GM21825 (cell line): ENCODE measurements at regions not wholly inside any gene's neighbourhood (a gene's known extent, or its start where the extent isn't known, plus 50 kb on each side); places are given as distances from the start of the nearest gene placed in this dataset.
"Not testable (repeated sequence)": the region's sequence is repeated elsewhere in the genome, so short reads cannot be mapped to it uniquely, and the experiment has no call there.

Experiments used
- ATAC-seq: cut with Tn5 transposase; IDR thresholded peaks from one replicate; pipeline ENCODE4 v1.9.1; 2021; ENCODE audit warnings: mild to moderate bottlenecking, moderate library complexity; ENCODE audit not compliant: unreplicated experiment

DNA sequence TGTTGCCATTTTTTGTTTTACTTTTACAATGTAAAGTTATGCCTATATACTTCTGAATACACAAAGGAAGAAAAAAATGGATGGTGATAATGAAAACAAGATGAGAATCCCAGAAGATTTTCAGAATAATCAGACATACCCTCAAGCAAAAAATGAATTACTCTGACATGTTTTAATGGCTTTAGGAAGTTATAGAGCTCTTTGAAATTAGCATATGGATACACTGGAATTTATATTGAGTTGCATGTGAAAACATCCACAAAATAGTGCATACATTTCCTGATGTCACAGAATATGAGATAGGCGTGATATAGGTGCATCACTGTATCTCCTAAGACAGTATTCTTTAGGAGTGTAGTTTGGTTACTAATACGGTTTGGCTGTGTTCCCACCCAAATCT, 351.3 kb downstream of the SLC7A11 start:
- no peak for ATAC-seq

DNA sequence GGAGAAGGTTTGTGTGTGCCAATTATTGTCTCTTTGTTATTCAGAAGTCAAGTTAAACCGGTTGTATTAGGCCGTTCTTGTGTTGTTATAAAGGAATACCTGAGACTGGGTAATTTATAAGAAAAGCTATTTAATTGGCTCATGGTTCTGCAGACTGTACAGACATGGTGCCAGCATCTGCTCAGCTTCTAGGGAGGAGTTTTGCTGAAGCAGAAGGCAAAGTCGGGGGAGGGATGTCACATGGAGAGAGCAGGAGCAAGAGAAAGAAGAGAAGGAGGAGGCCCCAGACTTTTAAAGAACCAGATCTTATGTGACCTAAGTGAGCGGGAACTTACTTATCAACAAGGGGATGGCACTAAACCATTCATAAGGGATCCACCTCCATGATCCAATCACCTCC, 349.3 kb upstream of the PCDH18 start:
- no peak for ATAC-seq

- not testable (repeated sequence) for ATAC-seq
Measured at GRCh38 chr4:137868067-137868466, 335.8 kb upstream of the PCDH18 start.

DNA sequence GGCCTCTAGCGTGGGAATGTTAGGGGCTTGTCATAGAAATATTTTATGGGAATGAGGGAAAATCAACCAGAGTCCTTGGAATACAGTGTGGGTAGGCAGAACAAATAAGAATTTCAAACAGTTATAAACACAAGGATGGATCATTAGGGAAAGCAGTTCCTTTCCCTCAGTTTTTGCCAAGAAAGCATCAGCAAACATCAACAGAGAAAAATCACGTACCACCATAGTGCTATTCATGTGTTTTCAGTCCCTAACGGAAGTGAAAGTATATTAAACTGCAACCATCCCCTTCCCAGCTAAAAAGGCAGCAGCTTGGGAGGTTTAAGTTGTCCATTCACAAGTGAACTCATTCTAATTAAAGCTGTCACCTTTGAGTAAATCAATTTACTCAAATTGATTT, 334.4 kb upstream of the PCDH18 start:
- ATAC-seq: no peak

DNA sequence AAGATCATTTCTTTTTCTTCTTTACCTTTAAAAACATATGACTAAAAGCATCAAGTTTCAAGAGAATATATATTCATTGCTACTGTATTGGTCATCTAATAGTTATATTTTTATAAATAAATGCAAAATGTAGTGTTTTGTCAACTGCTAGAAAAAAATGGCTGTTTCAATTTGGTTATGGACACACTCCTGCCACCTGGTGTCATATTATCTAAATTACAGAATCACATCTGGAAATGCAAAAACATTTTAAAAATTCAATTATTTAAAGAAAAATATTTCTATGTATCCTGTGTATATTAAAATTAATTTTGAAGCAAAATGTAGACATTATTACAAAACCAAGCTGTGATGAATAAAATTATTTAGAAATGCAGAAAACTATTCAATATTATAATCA, 329.4 kb upstream of the PCDH18 start:
- ATAC-seq: no peak

- no peak for ATAC-seq
Measured at GRCh38 chr4:137853424-137853823, 321.1 kb upstream of the PCDH18 start.

GRCh38 chr4:137852326-137852725, 320.0 kb upstream of the PCDH18 start:
- ATAC-seq: no peak

DNA sequence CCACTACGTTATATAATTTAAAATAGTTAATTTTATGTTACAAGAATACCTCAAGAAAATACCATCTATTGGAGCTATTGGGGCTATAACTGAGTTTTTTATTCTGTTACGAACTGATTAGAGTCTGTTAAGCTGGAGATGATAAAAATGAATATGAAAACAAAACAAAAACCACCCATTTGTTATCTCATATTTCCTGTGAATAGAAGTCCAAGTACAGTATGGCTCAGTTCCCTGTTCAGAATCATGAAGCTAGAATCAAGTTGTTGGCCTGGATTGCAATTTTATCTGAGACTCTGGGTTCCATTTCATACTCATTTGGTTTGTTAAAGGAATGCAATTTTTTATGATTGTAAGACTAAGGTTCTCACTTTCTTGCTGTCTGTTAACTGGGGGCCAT, 319.1 kb upstream of the PCDH18 start:
- no peak for ATAC-seq

- ATAC-seq: not testable (repeated sequence)
Measured at GRCh38 chr4:137827945-137828344, 295.7 kb upstream of the PCDH18 start.

GRCh38 chr4:137825505-137825904, 293.2 kb upstream of the PCDH18 start:
- no peak for ATAC-seq

DNA sequence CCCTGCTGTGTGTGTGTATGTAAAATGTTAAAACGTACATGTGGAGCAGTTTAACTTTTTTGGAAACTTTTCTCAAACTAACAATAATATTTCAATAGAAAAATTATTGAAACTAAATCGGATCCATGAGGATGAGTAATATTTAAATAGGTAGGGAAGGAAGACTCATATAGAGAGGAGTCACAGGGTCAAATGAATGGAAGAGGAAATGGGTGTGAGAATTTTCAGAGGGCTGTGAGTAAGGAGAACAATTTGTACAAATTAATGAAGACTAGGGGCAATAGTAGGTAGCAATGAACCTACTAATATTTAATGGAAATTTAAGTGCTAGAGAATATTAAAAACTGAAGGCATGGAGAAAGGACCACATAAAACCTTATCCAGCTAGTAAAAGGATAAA, 290.7 kb upstream of the PCDH18 start:
- ATAC-seq: no peak

DNA sequence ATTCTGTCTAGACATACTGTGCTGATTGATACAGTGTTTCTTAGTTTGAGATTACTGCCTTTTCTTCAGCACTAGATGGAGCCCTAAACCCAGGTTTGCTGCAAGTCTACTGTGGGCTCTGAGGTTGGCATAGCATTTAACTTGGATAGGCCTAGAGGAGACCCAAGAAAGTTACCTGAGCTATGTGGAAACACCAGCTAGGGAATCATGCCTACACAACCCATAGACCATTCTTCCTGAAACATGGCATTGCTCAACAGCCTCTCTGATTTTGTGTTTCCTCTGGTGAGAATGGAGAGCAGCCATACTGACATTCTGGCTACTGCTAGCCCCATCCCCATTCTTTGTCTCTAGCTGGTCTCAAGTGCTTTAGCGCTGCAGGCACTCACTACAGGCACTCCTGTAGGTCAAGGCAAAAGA, 287.7 kb upstream of the PCDH18 start:
- ATAC-seq: peak; percentile 83

DNA sequence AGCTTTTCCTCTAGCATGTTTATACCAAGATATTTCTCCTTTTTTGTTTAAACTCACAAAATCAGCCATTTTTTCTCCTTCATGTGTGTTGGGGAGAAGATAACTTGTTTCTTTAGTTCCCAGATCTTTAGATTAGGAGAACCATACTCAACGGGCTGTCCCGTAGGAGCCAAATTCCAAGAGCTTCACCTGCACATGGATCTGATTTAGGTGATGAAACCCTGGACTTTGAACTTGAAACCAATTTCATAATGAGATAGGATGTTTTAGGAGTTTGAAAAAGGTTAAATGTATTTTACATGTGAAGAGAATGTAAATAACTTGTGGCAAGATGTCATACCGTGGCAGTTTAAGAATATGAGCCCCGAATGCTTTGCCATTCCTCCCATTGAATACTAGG, 280.0 kb upstream of the PCDH18 start:
- ATAC-seq: no peak

DNA sequence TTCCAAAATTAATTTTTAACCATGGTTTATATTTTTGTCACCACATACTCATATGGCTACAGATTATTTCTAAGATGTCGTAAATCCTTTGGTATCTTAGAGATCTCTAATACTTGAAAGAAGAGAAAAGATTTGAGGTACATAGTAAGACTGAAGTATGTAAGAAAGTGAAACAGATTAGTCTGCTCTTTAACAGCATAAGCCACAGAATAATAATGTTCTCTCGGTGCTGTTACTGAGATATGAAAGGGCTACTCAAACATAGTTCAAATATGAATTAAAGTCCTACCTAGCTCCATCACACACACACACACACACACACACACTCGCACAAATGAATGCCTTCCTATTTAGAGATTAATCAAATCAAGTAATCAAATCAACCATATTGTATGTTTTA, 274.1 kb upstream of the PCDH18 start:
- no peak for ATAC-seq

GRCh38 chr4:137804906-137805495, 272.7 kb upstream of the PCDH18 start:
- ATAC-seq: no peak

- no peak for ATAC-seq
Measured at GRCh38 chr4:137800861-137801260, 268.6 kb upstream of the PCDH18 start.

- ATAC-seq: no peak
Measured at GRCh38 chr4:137794764-137795254, 262.5 kb upstream of the PCDH18 start.

GRCh38 chr4:137789263-137789662, 257.0 kb upstream of the PCDH18 start:
- not testable (repeated sequence) for ATAC-seq

- ATAC-seq: not testable (repeated sequence)
Measured at GRCh38 chr4:137783923-137784322, 251.6 kb upstream of the PCDH18 start.

DNA sequence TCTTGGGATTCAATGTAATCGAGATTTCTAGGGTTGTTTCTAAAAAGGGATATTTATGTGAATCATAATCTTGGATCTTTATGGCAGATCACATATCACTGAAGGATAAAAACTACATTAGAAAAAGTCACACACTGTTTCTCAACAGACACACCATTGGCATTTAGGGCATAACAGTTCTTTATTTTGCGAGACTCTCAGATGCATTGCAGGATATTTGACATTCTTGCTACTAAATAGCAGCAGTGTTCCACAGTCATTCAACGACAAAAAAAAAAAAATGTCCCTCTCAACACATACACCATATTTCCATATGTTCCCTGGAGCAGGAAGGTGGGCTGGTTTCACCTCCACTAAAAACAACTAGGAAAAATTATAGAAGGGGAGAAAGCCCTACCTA, 243.4 kb upstream of the PCDH18 start:
- no peak for ATAC-seq

DNA sequence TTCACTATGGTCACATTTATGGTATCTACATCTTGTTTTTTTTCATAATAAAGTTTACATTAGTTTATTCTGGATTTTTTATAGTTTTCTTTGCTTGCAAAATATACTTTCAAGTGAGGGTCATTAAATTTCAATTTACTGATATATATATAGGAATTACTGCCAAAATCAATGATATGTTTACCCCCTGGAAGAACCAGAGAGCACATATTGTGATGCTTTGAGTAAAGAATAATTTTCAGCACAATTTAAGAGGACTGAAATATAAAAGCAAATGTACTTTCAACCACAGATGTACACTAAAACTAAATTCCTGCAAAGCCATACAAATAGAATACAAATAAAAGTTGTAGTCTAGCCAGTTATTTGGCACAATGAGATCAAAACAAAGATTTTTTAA, 242.2 kb upstream of the PCDH18 start:
- ATAC-seq: no peak

GRCh38 chr4:137768881-137769280, 236.6 kb upstream of the PCDH18 start:
- no peak for ATAC-seq

- no peak for ATAC-seq
Measured at GRCh38 chr4:137768196-137768595, 235.9 kb upstream of the PCDH18 start.
